Breast epithelium (tissue), 4 donors: ENCODE measurements at regions not wholly inside any gene's neighbourhood (a gene's known extent, or its start where the extent isn't known, plus 50 kb on each side); places are given as distances from the start of the nearest gene placed in this dataset.

Experiments used
- DNase-seq, 2 donors: peaks; one replicate each; pipeline ENCODE4 v3.0.0-alpha.2; 2019; ENCODE audit warnings: low spot score in 2 of 2
- H3K27ac ChIP-seq, 2 donors: fragments of 200-600 bp; sonication (generic) in 1 of 2; one replicate each; pipeline ENCODE4 v1.5.1; 2016 to 2019; ENCODE audit warnings: mild to moderate bottlenecking in 1 of 2
- H3K27me3 ChIP-seq, 2 donors: fragments of 200-600 bp; sonication (generic) in 1 of 2; one replicate each; pipeline versions ENCODE4 v1.5.1 to v1.6.0; 2017 to 2019; ENCODE audit warnings: control low read depth in 1 of 2, mild to moderate bottlenecking in 1 of 2
- H3K36me3 ChIP-seq: fragments of 200-600 bp; one replicate; pipeline ENCODE4 v1.5.1; 2019
- H3K4me1 ChIP-seq, 2 donors: fragments of 200-600 bp; sonication (generic); one replicate each; pipeline ENCODE4 v1.5.1; 2016 to 2019; ENCODE audit warnings: control low read depth in 1 of 2
- H3K4me3 ChIP-seq, 3 donors: fragments of 200-600 bp; sonication (generic); 1 replicate in 2 of 3; 2 replicates in 1 of 3; pipeline ENCODE4 v1.5.1; 2016 to 2019; ENCODE audit warnings: mild to moderate bottlenecking in 3 of 3, moderate library complexity in 2 of 3
- H3K9me3 ChIP-seq, 2 donors: fragments of 200-600 bp; sonication (generic) in 1 of 2; one replicate each; pipeline ENCODE4 v1.5.1; 2016 to 2019; ENCODE audit warnings: control low read depth in 1 of 2
- CTCF ChIP-seq, 3 donors: fragments of 450-650 bp; IDR thresholded peaks; one replicate each; pipeline ENCODE4 v1.5.1; 2016 to 2017; ENCODE audit warnings: antibody characterized with exemption in 3 of 3, mild to moderate bottlenecking in 3 of 3, moderate library complexity in 3 of 3
- POLR2A ChIP-seq: fragments of 450-650 bp; IDR thresholded peaks from one replicate; pipeline ENCODE4 v1.6.1; 2016; ENCODE audit warnings: antibody characterized with exemption, mild to moderate bottlenecking, moderate library complexity
- POLR2AphosphoS5 ChIP-seq, 3 donors: sonication (generic); formaldehyde crosslinking; IDR thresholded peaks; one replicate each; pipeline ENCODE4 v1.6.1; 2017; ENCODE audit warnings: antibody characterized with exemption in 3 of 3
- intact Hi-C: fragments of 100-400 bp; cut with DNase I; formaldehyde crosslinking; loops from one replicate; pipeline ENCODE4 v1.15.1; 2023; ENCODE audit warnings: low total_unique reads

GRCh38 chr1:227424953-227425352 is 106.7 kb upstream of the CDC42BPA start:
- Histone ChIP-seq H3K27ac (no peak overlapping the region), H3K36me3 (no peaks in the 10 kb centered on the region), H3K4me1 (no peaks in the 10 kb centered on the region), H3K27me3 (no peaks in the 10 kb centered on the region), H3K9me3 (no peaks in the 10 kb centered on the region), H3K4me3 (no peak overlapping the region)
- TF ChIP-seq CTCF (IDR thresholded peaks at IDR 0.05) = no peak
- TF ChIP-seq POLR2AphosphoS5 (IDR thresholded peaks at IDR 0.05) = no peak
- TF ChIP-seq POLR2A = no peak
- DNase-seq = no peak
- intact Hi-C loops = no loop called here

GRCh38 chr1:227424159-227424680 is 105.9 kb upstream of the CDC42BPA start:
- Histone ChIP-seq H3K36me3 (no peaks in the 10 kb centered on the region), H3K27me3 (no peaks in the 10 kb centered on the region), H3K4me1 (no peaks in the 10 kb centered on the region), H3K9me3 (no peaks in the 10 kb centered on the region), H3K27ac (no peak overlapping the region), H3K4me3 (no peak overlapping the region)
- intact Hi-C loops = no loop called here
- no peak for TF ChIP-seq CTCF (IDR thresholded peaks at IDR 0.05)
- no peak for TF ChIP-seq POLR2AphosphoS5 (IDR thresholded peaks at IDR 0.05)
- no peak for DNase-seq

- no peaks in the 10 kb centered on the region for H3K27me3 ChIP-seq
- DNase-seq = no peak
- no peak overlapping the region for H3K4me3 ChIP-seq
- no peaks in the 10 kb centered on the region for H3K9me3 ChIP-seq
- H3K27ac ChIP-seq = no peak overlapping the region
- no peaks in the 10 kb centered on the region for H3K36me3 ChIP-seq
- H3K4me1 ChIP-seq = no peaks in the 10 kb centered on the region
- TF ChIP-seq POLR2AphosphoS5 (IDR thresholded peaks at IDR 0.05) (no peak), CTCF (IDR thresholded peaks at IDR 0.05) (no peak), POLR2A (no peak)
- intact Hi-C loops = no loop called here
Observed at GRCh38 chr1:227422581-227422980, 104.3 kb upstream of the CDC42BPA start.

GRCh38 chr1:227420147-227420546 is 101.9 kb upstream of the CDC42BPA start:
- intact Hi-C loops = no loop called here

More at GRCh38 chr1:227420147-227420546, 101.9 kb upstream of the CDC42BPA start:
- no peaks in the 10 kb centered on the region for H3K36me3 ChIP-seq
- no peak for DNase-seq
- TF ChIP-seq CTCF (IDR thresholded peaks at IDR 0.05) = no peak
- no peak for TF ChIP-seq POLR2AphosphoS5 (IDR thresholded peaks at IDR 0.05)
- TF ChIP-seq POLR2A = no peak
- no peaks in the 10 kb centered on the region for H3K4me1 ChIP-seq
- no peak overlapping the region for H3K4me3 ChIP-seq
- no peaks in the 10 kb centered on the region for H3K27me3 ChIP-seq
- H3K27ac ChIP-seq = no peak overlapping the region
- no peaks in the 10 kb centered on the region for H3K9me3 ChIP-seq
